ENCODE measurements at regions not wholly inside any gene's neighbourhood (a gene's known extent, or its start where the extent isn't known, plus 50 kb on each side); places are given as distances from the start of the nearest gene placed in this dataset.

- H3K27me3 Mint-ChIP-seq, result peaks cover 9% of the 10 kb centered on the region
- no peaks in the 10 kb centered on the region for H3K4me1 Mint-ChIP-seq
- no peaks in the 10 kb centered on the region for H3K36me3 Mint-ChIP-seq
- H3K4me3 Mint-ChIP-seq, result no peak overlapping the region
- peaks cover 0 to 1% (median 0%) of the 10 kb centered on the region in 3 donors for H3K9me3 Mint-ChIP-seq
- H3K27ac Mint-ChIP-seq, result no peak overlapping the region
Observed at GRCh38 chr3:126259411-126260391, 79.3 kb upstream of the ALDH1L1 start.

GRCh38 chr3:126258670-126259069, 78.3 kb upstream of the ALDH1L1 start:
- peaks cover 0 to 1% (median 0%) of the 10 kb centered on the region in 3 donors for H3K9me3 Mint-ChIP-seq
- no peak overlapping the region for H3K27ac Mint-ChIP-seq
- no peak overlapping the region for H3K4me3 Mint-ChIP-seq

GRCh38 chr3:126257984-126258383, 77.6 kb upstream of the ALDH1L1 start:
- peaks cover 0 to 1% (median 0%) of the 10 kb centered on the region in 3 donors for H3K9me3 Mint-ChIP-seq
- no peaks in the 10 kb centered on the region for H3K36me3 Mint-ChIP-seq
- peak overlapping the region in 1 of 3 donors; percentile 27 for H3K27ac Mint-ChIP-seq
- H3K4me1 Mint-ChIP-seq, result no peaks in the 10 kb centered on the region
- H3K27me3 Mint-ChIP-seq, result peaks cover 5% of the 10 kb centered on the region
- no peak overlapping the region for H3K4me3 Mint-ChIP-seq

More at GRCh38 chr3:126258670-126259069, 78.3 kb upstream of the ALDH1L1 start:
- Mint-ChIP-seq H3K4me1 (no peaks in the 10 kb centered on the region), H3K27me3 (peaks cover 9% of the 10 kb centered on the region), H3K36me3 (no peaks in the 10 kb centered on the region)

- Mint-ChIP-seq H3K27me3 (peaks cover 3% of the 10 kb centered on the region), H3K36me3 (no peaks in the 10 kb centered on the region), H3K4me3 (no peak overlapping the region), H3K27ac (no peak overlapping the region), H3K9me3 (peaks cover 0 to under 1% (median 0%) of the 10 kb centered on the region in 3 donors), H3K4me1 (no peaks in the 10 kb centered on the region)
Observed at GRCh38 chr3:126257174-126257573, 76.8 kb upstream of the ALDH1L1 start.

- H3K4me3 Mint-ChIP-seq, result no peak overlapping the region
- H3K4me1 Mint-ChIP-seq, result no peaks in the 10 kb centered on the region
- no peak overlapping the region for H3K27ac Mint-ChIP-seq
- H3K36me3 Mint-ChIP-seq, result no peaks in the 10 kb centered on the region
- peaks cover 0 to 1% (median 0%) of the 10 kb centered on the region in 3 donors for H3K9me3 Mint-ChIP-seq
- no peaks in the 10 kb centered on the region for H3K27me3 Mint-ChIP-seq
Observed at GRCh38 chr3:126256251-126256650, 75.9 kb upstream of the ALDH1L1 start.

GRCh38 chr3:126253072-126253471, 72.7 kb upstream of the ALDH1L1 start:
- H3K27ac Mint-ChIP-seq, result no peak overlapping the region
- no peaks in the 10 kb centered on the region for H3K4me1 Mint-ChIP-seq
- H3K27me3 Mint-ChIP-seq, result no peaks in the 10 kb centered on the region
- H3K4me3 Mint-ChIP-seq, result no peak overlapping the region
- peaks cover 0 to 3% (median 0%) of the 10 kb centered on the region in 3 donors for H3K9me3 Mint-ChIP-seq
- peaks cover 2% of the 10 kb centered on the region for H3K36me3 Mint-ChIP-seq

GRCh38 chr3:126252373-126252772, 72.0 kb upstream of the ALDH1L1 start:
- peaks cover 0 to 2% (median 0%) of the 10 kb centered on the region in 3 donors for H3K4me1 Mint-ChIP-seq
- no peaks in the 10 kb centered on the region for H3K27me3 Mint-ChIP-seq
- no peak overlapping the region for H3K4me3 Mint-ChIP-seq
- peaks cover 2 to 6% (median 4%) of the 10 kb centered on the region in 3 donors for H3K9me3 Mint-ChIP-seq
- H3K36me3 Mint-ChIP-seq, result peaks cover 2% of the 10 kb centered on the region
- H3K27ac Mint-ChIP-seq, result no peak overlapping the region

- peak overlapping the region in 1 of 4 donors; percentile 66 for H3K4me3 Mint-ChIP-seq
- H3K27me3 Mint-ChIP-seq, result peaks cover 3% of the 10 kb centered on the region
- H3K4me1 Mint-ChIP-seq, result peaks cover 0 to 2% (median 0%) of the 10 kb centered on the region in 3 donors
- H3K9me3 Mint-ChIP-seq, result peaks cover 3 to 20% (median 4%) of the 10 kb centered on the region in 3 donors
- no peak overlapping the region for H3K27ac Mint-ChIP-seq
- H3K36me3 Mint-ChIP-seq, result peaks cover 4% of the 10 kb centered on the region
Observed at GRCh38 chr3:126245811-126246727, 65.7 kb upstream of the ALDH1L1 start.

Data from IgD-negative memory B cell (primary cell).